HCT116 (cell line): ENCODE measurements at regions not wholly inside any gene's neighbourhood (a gene's known extent, or its start where the extent isn't known, plus 50 kb on each side); places are given as distances from the start of the nearest gene placed in this dataset.

Source experiments
- ATAC-seq: fragments of 200-7000 bp; cut with Tn5 transposase; 2 replicates; pipeline ENCODE4 v1.9.1; 2020; ENCODE audit warnings: mild to moderate bottlenecking, moderate library complexity
- BruUV-seq: library from RNA; stranded (reverse); fragments of 400-500 nt; replicated peaks from 2 replicates; lab custom pipeline; 2021; lab: Mats Ljungman, UMichigan
- CTCF ChIA-PET: fragments of 300-600 bp; sonication (Branson Sonifier 250); formaldehyde crosslinking; loops from one replicate; lab custom pipeline; 2021; ENCODE audit warnings: antibody characterized with exemption; lab: Charles Lee
- POLR2A ChIA-PET: fragments of 300-600, 350-600 bp; sonication (Branson Sonifier 250); formaldehyde crosslinking; loops from one replicate; lab custom pipeline; 2021; ENCODE audit warnings: antibody characterized with exemption; lab: Charles Lee
- RAD21 ChIA-PET, 2 experiments: fragments of 300-600 bp; sonication (Branson Sonifier 250); formaldehyde crosslinking; loops; one replicate each; lab custom pipeline; 2023; ENCODE audit warnings: low total read pairs in 2 of 2; ENCODE audit not compliant: uncharacterized antibody in 2 of 2, unreplicated experiment in 2 of 2, low non-redundant PET in 1 of 2; lab: Charles Lee
- DNase-seq: peaks from one replicate; pipeline ENCODE4 v3.0.0-alpha.2; 2010; ENCODE audit warnings: low read depth, low spot score
- H2AFZ ChIP-seq: fragments of 200-600 bp; shearing (Covaris generic), sonication (generic); 2 replicates; pipeline ENCODE4 v1.6.1; 2017; ENCODE audit warnings: low read depth, mixed run types, mixed read lengths, antibody characterized with exemption, low read length; ENCODE audit not compliant: poor library complexity, severe bottlenecking
- H3K27ac ChIP-seq: 2 replicates; pipeline ENCODE4 v1.5.1; 2012; ENCODE audit warnings: low read depth, low read length
- H3K27me3 ChIP-seq: fragments of 200-600 bp; sonication (generic); 2 replicates; pipeline ENCODE4 v1.6.1; 2016; ENCODE audit warnings: mixed run types, low read length, mixed read lengths; ENCODE audit not compliant: insufficient read depth
- H3K36me3 ChIP-seq, 2 experiments: fragments of 200-500 bp in 1 of 2; fragments of 200-600 bp in 1 of 2; sonication (Bioruptor generic) in 1 of 2; sonication (generic) in 1 of 2; 2 replicates each; pipeline versions ENCODE4 v1.5.1 to v1.6.1; 2014 to 2016; ENCODE audit warnings: low read length in 2 of 2, inconsistent platforms in 1 of 2, mixed read lengths in 1 of 2, mixed run types in 1 of 2; ENCODE audit not compliant: insufficient read depth in 2 of 2, control insufficient read depth in 1 of 2
- H3K4me1 ChIP-seq, 2 experiments: fragments of 200-600 bp in 1 of 2; sonication (generic) in 1 of 2; 2 replicates each; pipeline versions ENCODE4 v1.5.1 to v1.6.1; 2012 to 2017; ENCODE audit warnings: low read length in 2 of 2, inconsistent platforms in 1 of 2, mild to moderate bottlenecking in 1 of 2, mixed read lengths in 1 of 2, mixed run types in 1 of 2, moderate library complexity in 1 of 2; ENCODE audit not compliant: insufficient read depth in 2 of 2, control insufficient read depth in 1 of 2
- H3K4me2 ChIP-seq: fragments of 200-600 bp; sonication (generic); 2 replicates; pipeline ENCODE4 v1.6.1; 2017; ENCODE audit warnings: mixed run types, low read length, mixed read lengths
- H3K4me3 ChIP-seq, 2 experiments: fragments of 200-600 bp in 1 of 2; sonication (generic) in 1 of 2; replicated peaks in 1 of 2; 2 replicates each; pipeline ENCODE4 v1.5.1; 2011 to 2016; ENCODE audit warnings: low read length in 2 of 2, control low read depth in 1 of 2, low read depth in 1 of 2, mild to moderate bottlenecking in 1 of 2, mixed read lengths in 1 of 2, mixed run types in 1 of 2
- H3K79me2 ChIP-seq: fragments of 200-600 bp; sonication (generic); 2 replicates; pipeline ENCODE4 v1.6.1; 2017; ENCODE audit warnings: mild to moderate bottlenecking, mixed run types, low read length, moderate library complexity, mixed read lengths; ENCODE audit not compliant: insufficient read depth
- H3K9ac ChIP-seq: fragments of 200-600 bp; sonication (generic); 2 replicates; pipeline ENCODE4 v1.6.1; 2016; ENCODE audit warnings: low read length, mixed read lengths
- H3K9me2 ChIP-seq: fragments of 200-600 bp; sonication (generic), shearing (Covaris generic); 2 replicates; pipeline ENCODE4 v1.6.1; 2017; ENCODE audit warnings: mixed run types, mild to moderate bottlenecking, moderate library complexity; ENCODE audit not compliant: insufficient read depth
- H3K9me3 ChIP-seq, 2 experiments: fragments of 200-500 bp in 1 of 2; fragments of 200-600 bp in 1 of 2; sonication (Bioruptor generic) in 1 of 2; sonication (generic) in 1 of 2; 2 replicates each; pipeline ENCODE4 v1.6.1; 2014 to 2017; ENCODE audit warnings: low read length in 2 of 2, mixed read lengths in 2 of 2, inconsistent platforms in 1 of 2, low read depth in 1 of 2, mild to moderate bottlenecking in 1 of 2, mixed run types in 1 of 2, moderate library complexity in 1 of 2; ENCODE audit not compliant: control insufficient read depth in 1 of 2, insufficient read depth in 1 of 2
- H4K20me1 ChIP-seq: fragments of 200-600 bp; sonication (generic), shearing (Covaris generic); 2 replicates; pipeline ENCODE4 v1.6.1; 2017; ENCODE audit warnings: mixed run types, mild to moderate bottlenecking, moderate library complexity; ENCODE audit not compliant: insufficient read depth
- ATF3 ChIP-seq: IDR thresholded peaks from 2 replicates; pipeline ENCODE4 v1.6.1; 2012
- CBX3 ChIP-seq: IDR thresholded peaks from 2 replicates; pipeline ENCODE4 v1.6.1; 2012; ENCODE audit warnings: low read depth
- EGR1 ChIP-seq: IDR thresholded peaks from 2 replicates; pipeline ENCODE4 v1.6.1; 2012; ENCODE audit warnings: low read depth
- ELF1 ChIP-seq: IDR thresholded peaks from 2 replicates; pipeline ENCODE4 v1.6.1; 2012; ENCODE audit warnings: low read depth, borderline replicate concordance
- JUND ChIP-seq: IDR thresholded peaks from 2 replicates; pipeline ENCODE4 v1.6.1; 2012
- POLR2AphosphoS5 ChIP-seq: IDR thresholded peaks from 2 replicates; pipeline ENCODE4 v1.6.1; 2011; ENCODE audit warnings: mild to moderate bottlenecking, low read depth, low read length, moderate library complexity
- RAD21 ChIP-seq: IDR thresholded peaks from 2 replicates; pipeline ENCODE4 v1.6.1; 2012; ENCODE audit warnings: low read depth, mild to moderate bottlenecking
- SP1 ChIP-seq: IDR thresholded peaks from 2 replicates; pipeline ENCODE4 v1.6.1; 2012; ENCODE audit warnings: low read depth
- YY1 ChIP-seq: IDR thresholded peaks from 2 replicates; pipeline ENCODE4 v1.6.1; 2011; ENCODE audit warnings: low read length, low read depth, moderate library complexity, mild to moderate bottlenecking; ENCODE audit not compliant: insufficient replicate concordance; ENCODE audit errors: extremely low read depth
- ZFX ChIP-seq: fragments of 450-650 bp; IDR thresholded peaks from 2 replicates; pipeline ENCODE4 v1.6.1; 2017
- intact Hi-C: fragments of 100-400 bp; cut with micrococcal nuclease; formaldehyde crosslinking; loops from 2 replicates; pipeline ENCODE4 v1.10.0; 2022

DNA sequence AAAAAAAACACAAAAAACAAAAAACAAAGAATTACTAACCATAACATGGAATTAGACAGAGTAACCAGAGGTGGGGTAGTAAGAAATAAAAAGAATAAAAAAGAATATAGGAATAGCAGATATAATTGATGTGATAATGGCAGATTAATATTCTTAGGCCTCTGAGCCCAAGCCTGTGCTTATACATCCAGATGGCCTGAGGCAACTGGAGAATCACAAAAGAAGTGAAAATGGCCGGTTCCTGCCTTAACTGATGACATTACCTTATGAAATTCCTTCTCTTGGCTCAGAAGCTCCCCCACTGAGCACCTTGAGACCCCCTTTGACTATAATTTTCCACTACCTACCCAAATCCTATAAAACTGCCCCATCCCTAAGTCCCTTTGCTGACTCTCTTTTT, 95.1 kb upstream of the MSH6 start:
- TF ChIP-seq CBX3 (peak; percentile 54; the same call in 1 of the 2 replicates), YY1 (no peak), EGR1 (no peak), ATF3 (no peak)
- no peaks in the 10 kb centered on the region for H3K4me1 ChIP-seq
- no peaks in the 10 kb centered on the region for H4K20me1 ChIP-seq
- BruUV-seq: no TSS peak
- H3K9me3 ChIP-seq: 0 out of 4 replicates have a peak, but pooled peaks cover 0 to 4% of the 10 kb centered on the region in 2 experiments
- ChIA-PET RAD21 (no interaction called here), CTCF (no interaction called here), POLR2A (no interaction called here)
- H3K27me3 ChIP-seq: no peaks in the 10 kb centered on the region
- H3K9me2 ChIP-seq: no peaks in the 10 kb centered on the region
- H2AFZ ChIP-seq: no peak overlapping the region
- no peaks in the 10 kb centered on the region for H3K36me3 ChIP-seq
- no peak overlapping the region for H3K4me3 ChIP-seq
- H3K27ac ChIP-seq: no peak overlapping the region
- H3K4me2 ChIP-seq: no peak overlapping the region
- intact Hi-C loops: no loop called here
- no peak overlapping the region for H3K9ac ChIP-seq
- no peak for ATAC-seq
- no peaks in the 10 kb centered on the region for H3K79me2 ChIP-seq
- DNase-seq: no peak

- no peaks in the 10 kb centered on the region for H3K4me1 ChIP-seq
- H2AFZ ChIP-seq: no peak overlapping the region
- intact Hi-C loops: no loop called here
- no peak for TF ChIP-seq JUND
- TF ChIP-seq ZFX: no peak
- TF ChIP-seq SP1: no peak
- no peak for TF ChIP-seq ELF1
- TF ChIP-seq RAD21: no peak
- TF ChIP-seq POLR2AphosphoS5: no peak
- no peaks in the 10 kb centered on the region for H3K79me2 ChIP-seq
- DNase-seq (no peak), ATAC-seq (no peak)
- H3K27me3 ChIP-seq: no peaks in the 10 kb centered on the region
- H3K4me3 ChIP-seq: no peak overlapping the region
- no peaks in the 10 kb centered on the region for H3K9me2 ChIP-seq
- CTCF ChIA-PET: no interaction called here
- no peak overlapping the region for H3K27ac ChIP-seq
- RAD21 ChIA-PET: interaction anchor here in 1 of 2 experiments (0.7 kb wide), 1 partner anchor 294 kb away, joined by 3 read pairs; no protein-coding TSS in a partner anchor
- H3K4me2 ChIP-seq: no peak overlapping the region
- no peak overlapping the region for H3K9ac ChIP-seq
- POLR2A ChIA-PET: no interaction called here
- H3K9me3 ChIP-seq: 0 out of 4 replicates have a peak, but pooled peaks cover 0 to 4% of the 10 kb centered on the region in 2 experiments
- no TSS peak for BruUV-seq
- no peaks in the 10 kb centered on the region for H4K20me1 ChIP-seq
- no peaks in the 10 kb centered on the region for H3K36me3 ChIP-seq
These were observed 96.9 kb upstream of the MSH6 start for GRCh38 chr2:47686018-47686417.
